RWPE1 (cell line): ENCODE measurements at regions not wholly inside any gene's neighbourhood (a gene's known extent, or its start where the extent isn't known, plus 50 kb on each side); places are given as distances from the start of the nearest gene placed in this dataset.
A peak's percentile ranks its signal among the peaks of the same experiment; 100 is the strongest.

Experiments
- CTCF ChIA-PET: fragments of 350-600 bp; sonication (Branson Sonifier 250); formaldehyde crosslinking; extraction: SDS; loops from one replicate; lab custom pipeline; 2021; lab: Yijun Ruan, JAX
- POLR2A ChIA-PET: fragments of 400-600 bp; formaldehyde crosslinking; extraction: SDS; loops from one replicate; lab custom pipeline; 2020; ENCODE audit warnings: antibody characterized with exemption; ENCODE audit not compliant: low non-redundant PET; lab: Yijun Ruan, JAX
- DNase-seq: peaks from one replicate; pipeline ENCODE4 v3.0.0; 2012; ENCODE audit warnings: low spot score
- H3K27ac ChIP-seq: fragments of 450-650 bp; 2 replicates; pipeline ENCODE4 v1.5.1; 2017
- CTCF ChIP-seq: fragments of 450-650 bp; conservative IDR thresholded peaks from 2 replicates; pipeline ENCODE4 v1.5.1; 2017; ENCODE audit warnings: low read depth, mild to moderate bottlenecking

- TF ChIP-seq CTCF, result no peak
- CTCF ChIA-PET, result interaction anchor here (0.5 to 1.3 kb wide), 7 partner anchors 13 to 1401 kb away, joined by 3 to 7 read pairs (median 3); no protein-coding TSS in a partner anchor
- DNase-seq, result no peak
- no peak overlapping the region for H3K27ac ChIP-seq
- POLR2A ChIA-PET, result no interaction called here
Measured at GRCh38 chr6:68364271-68364805, 270.7 kb upstream of the ADGRB3 start.

GRCh38 chr6:68343901-68344300, 291.2 kb upstream of the ADGRB3 start:
- H3K27ac ChIP-seq, result no peak overlapping the region
- TF ChIP-seq CTCF, result 0 out of 2 replicates have a peak, but pooled peaks have one; percentile 14
- DNase-seq, result peak; percentile 51
- ChIA-PET POLR2A (no interaction called here), CTCF (interaction anchor here (0.6 to 1.4 kb wide), 13 partner anchors 8 to 1181 kb away, joined by 3 to 7 read pairs (median 3); partner anchors contain the start of gene ADGRB3)

GRCh38 chr6:68342286-68342685, 292.8 kb upstream of the ADGRB3 start:
- DNase-seq, result no peak
- H3K27ac ChIP-seq, result no peak overlapping the region
- no peak for TF ChIP-seq CTCF
- ChIA-PET CTCF (no interaction called here), POLR2A (no interaction called here)

GRCh38 chr6:68339488-68340131, 295.5 kb upstream of the ADGRB3 start:
- no peak for TF ChIP-seq CTCF
- DNase-seq, result no peak
- POLR2A ChIA-PET, result no interaction called here
- no peak overlapping the region for H3K27ac ChIP-seq
- CTCF ChIA-PET, result interaction anchor here (0.7 kb wide), 1 partner anchor 1525 kb away, joined by 4 read pairs; no protein-coding TSS in a partner anchor

- CTCF ChIA-PET, result no interaction called here
Measured at GRCh38 chr6:68333442-68333841, 301.6 kb upstream of the ADGRB3 start.

GRCh38 chr6:68328156-68328555, 306.9 kb upstream of the ADGRB3 start:
- no peak overlapping the region for H3K27ac ChIP-seq
- ChIA-PET CTCF (no interaction called here), POLR2A (no interaction called here)
- DNase-seq, result no peak
- no peak for TF ChIP-seq CTCF

More at GRCh38 chr6:68333442-68333841, 301.6 kb upstream of the ADGRB3 start:
- TF ChIP-seq CTCF, result no peak
- DNase-seq, result no peak
- POLR2A ChIA-PET, result no interaction called here
- H3K27ac ChIP-seq, result no peak overlapping the region
